HCT116 (cell line): ENCODE measurements at regions not wholly inside any gene's neighbourhood (a gene's known extent, or its start where the extent isn't known, plus 50 kb on each side); places are given as distances from the start of the nearest gene placed in this dataset.

Experiments
- ATAC-seq: fragments of 200-7000 bp; cut with Tn5 transposase; 2 replicates; pipeline ENCODE4 v1.9.1; 2020; ENCODE audit warnings: mild to moderate bottlenecking, moderate library complexity
- BruUV-seq: library from RNA; stranded (reverse); fragments of 400-500 nt; replicated peaks from 2 replicates; lab custom pipeline; 2021; lab: Mats Ljungman, UMichigan
- CTCF ChIA-PET: fragments of 300-600 bp; sonication (Branson Sonifier 250); formaldehyde crosslinking; loops from one replicate; lab custom pipeline; 2021; ENCODE audit warnings: antibody characterized with exemption; lab: Charles Lee
- POLR2A ChIA-PET: fragments of 300-600, 350-600 bp; sonication (Branson Sonifier 250); formaldehyde crosslinking; loops from one replicate; lab custom pipeline; 2021; ENCODE audit warnings: antibody characterized with exemption; lab: Charles Lee
- RAD21 ChIA-PET, 2 experiments: fragments of 300-600 bp; sonication (Branson Sonifier 250); formaldehyde crosslinking; loops; one replicate each; lab custom pipeline; 2023; ENCODE audit warnings: low total read pairs in 2 of 2; ENCODE audit not compliant: uncharacterized antibody in 2 of 2, unreplicated experiment in 2 of 2, low non-redundant PET in 1 of 2; lab: Charles Lee
- DNase-seq: peaks from one replicate; pipeline ENCODE4 v3.0.0-alpha.2; 2010; ENCODE audit warnings: low read depth, low spot score
- H2AFZ ChIP-seq: fragments of 200-600 bp; shearing (Covaris generic), sonication (generic); 2 replicates; pipeline ENCODE4 v1.6.1; 2017; ENCODE audit warnings: low read depth, mixed run types, mixed read lengths, antibody characterized with exemption, low read length; ENCODE audit not compliant: poor library complexity, severe bottlenecking
- H3K27ac ChIP-seq: 2 replicates; pipeline ENCODE4 v1.5.1; 2012; ENCODE audit warnings: low read depth, low read length
- H3K27me3 ChIP-seq: fragments of 200-600 bp; sonication (generic); 2 replicates; pipeline ENCODE4 v1.6.1; 2016; ENCODE audit warnings: mixed run types, low read length, mixed read lengths; ENCODE audit not compliant: insufficient read depth
- H3K36me3 ChIP-seq, 2 experiments: fragments of 200-500 bp in 1 of 2; fragments of 200-600 bp in 1 of 2; sonication (Bioruptor generic) in 1 of 2; sonication (generic) in 1 of 2; 2 replicates each; pipeline versions ENCODE4 v1.5.1 to v1.6.1; 2014 to 2016; ENCODE audit warnings: low read length in 2 of 2, inconsistent platforms in 1 of 2, mixed read lengths in 1 of 2, mixed run types in 1 of 2; ENCODE audit not compliant: insufficient read depth in 2 of 2, control insufficient read depth in 1 of 2
- H3K4me1 ChIP-seq, 2 experiments: fragments of 200-600 bp in 1 of 2; sonication (generic) in 1 of 2; 2 replicates each; pipeline versions ENCODE4 v1.5.1 to v1.6.1; 2012 to 2017; ENCODE audit warnings: low read length in 2 of 2, inconsistent platforms in 1 of 2, mild to moderate bottlenecking in 1 of 2, mixed read lengths in 1 of 2, mixed run types in 1 of 2, moderate library complexity in 1 of 2; ENCODE audit not compliant: insufficient read depth in 2 of 2, control insufficient read depth in 1 of 2
- H3K4me2 ChIP-seq: fragments of 200-600 bp; sonication (generic); 2 replicates; pipeline ENCODE4 v1.6.1; 2017; ENCODE audit warnings: mixed run types, low read length, mixed read lengths
- H3K4me3 ChIP-seq, 2 experiments: fragments of 200-600 bp in 1 of 2; sonication (generic) in 1 of 2; replicated peaks in 1 of 2; 2 replicates each; pipeline ENCODE4 v1.5.1; 2011 to 2016; ENCODE audit warnings: low read length in 2 of 2, control low read depth in 1 of 2, low read depth in 1 of 2, mild to moderate bottlenecking in 1 of 2, mixed read lengths in 1 of 2, mixed run types in 1 of 2
- H3K79me2 ChIP-seq: fragments of 200-600 bp; sonication (generic); 2 replicates; pipeline ENCODE4 v1.6.1; 2017; ENCODE audit warnings: mild to moderate bottlenecking, mixed run types, low read length, moderate library complexity, mixed read lengths; ENCODE audit not compliant: insufficient read depth
- H3K9ac ChIP-seq: fragments of 200-600 bp; sonication (generic); 2 replicates; pipeline ENCODE4 v1.6.1; 2016; ENCODE audit warnings: low read length, mixed read lengths
- H3K9me2 ChIP-seq: fragments of 200-600 bp; sonication (generic), shearing (Covaris generic); 2 replicates; pipeline ENCODE4 v1.6.1; 2017; ENCODE audit warnings: mixed run types, mild to moderate bottlenecking, moderate library complexity; ENCODE audit not compliant: insufficient read depth
- H3K9me3 ChIP-seq, 2 experiments: fragments of 200-500 bp in 1 of 2; fragments of 200-600 bp in 1 of 2; sonication (Bioruptor generic) in 1 of 2; sonication (generic) in 1 of 2; 2 replicates each; pipeline ENCODE4 v1.6.1; 2014 to 2017; ENCODE audit warnings: low read length in 2 of 2, mixed read lengths in 2 of 2, inconsistent platforms in 1 of 2, low read depth in 1 of 2, mild to moderate bottlenecking in 1 of 2, mixed run types in 1 of 2, moderate library complexity in 1 of 2; ENCODE audit not compliant: control insufficient read depth in 1 of 2, insufficient read depth in 1 of 2
- H4K20me1 ChIP-seq: fragments of 200-600 bp; sonication (generic), shearing (Covaris generic); 2 replicates; pipeline ENCODE4 v1.6.1; 2017; ENCODE audit warnings: mixed run types, mild to moderate bottlenecking, moderate library complexity; ENCODE audit not compliant: insufficient read depth
- ATF3 ChIP-seq: IDR thresholded peaks from 2 replicates; pipeline ENCODE4 v1.6.1; 2012
- CBX3 ChIP-seq: IDR thresholded peaks from 2 replicates; pipeline ENCODE4 v1.6.1; 2012; ENCODE audit warnings: low read depth
- CEBPB ChIP-seq: IDR thresholded peaks from 2 replicates; pipeline ENCODE4 v1.6.1; 2012; ENCODE audit warnings: low read depth
- CTCF ChIP-seq, 3 experiments: fragments of 200-600 bp in 1 of 3; sonication (generic) in 1 of 3; IDR thresholded peaks in 2 of 3; conservative IDR thresholded peaks in 1 of 3; 2 replicates each; pipeline ENCODE4 v1.5.1; 2012 to 2017; ENCODE audit warnings: low read depth in 2 of 3, low read length in 2 of 3, antibody characterized with exemption in 1 of 3, borderline replicate concordance in 1 of 3, control low read depth in 1 of 3, mild to moderate bottlenecking in 1 of 3, mixed read lengths in 1 of 3, mixed run types in 1 of 3, moderate library complexity in 1 of 3; ENCODE audit not compliant: insufficient read depth in 1 of 3
- EGR1 ChIP-seq: IDR thresholded peaks from 2 replicates; pipeline ENCODE4 v1.6.1; 2012; ENCODE audit warnings: low read depth
- ELF1 ChIP-seq: IDR thresholded peaks from 2 replicates; pipeline ENCODE4 v1.6.1; 2012; ENCODE audit warnings: low read depth, borderline replicate concordance
- JUND ChIP-seq: IDR thresholded peaks from 2 replicates; pipeline ENCODE4 v1.6.1; 2012
- MAX ChIP-seq: IDR thresholded peaks from 2 replicates; pipeline ENCODE4 v1.6.1; 2012
- POLR2A ChIP-seq: IDR thresholded peaks from 2 replicates; pipeline ENCODE4 v1.7.0; 2011; ENCODE audit warnings: borderline replicate concordance; ENCODE audit not compliant: insufficient read depth, insufficient read length; ENCODE audit errors: extremely low read depth
- REST ChIP-seq: IDR thresholded peaks from 2 replicates; pipeline ENCODE4 v1.6.1; 2012; ENCODE audit warnings: low read depth
- SIN3A ChIP-seq: IDR thresholded peaks from 2 replicates; pipeline ENCODE4 v1.6.1; 2012; ENCODE audit warnings: low read depth
- SP1 ChIP-seq: IDR thresholded peaks from 2 replicates; pipeline ENCODE4 v1.6.1; 2012; ENCODE audit warnings: low read depth
- TCF7L2 ChIP-seq: IDR thresholded peaks from 2 replicates; pipeline ENCODE4 v1.7.0; 2011; ENCODE audit warnings: borderline replicate concordance, inconsistent platforms; ENCODE audit not compliant: insufficient read depth, insufficient read length; ENCODE audit errors: extremely low read depth
- ZBTB33 ChIP-seq: IDR thresholded peaks from 2 replicates; pipeline ENCODE4 v1.6.1; 2011; ENCODE audit warnings: mild to moderate bottlenecking, low read length, moderate library complexity; ENCODE audit not compliant: insufficient replicate concordance; ENCODE audit errors: extremely low read depth
- ZFX ChIP-seq: fragments of 450-650 bp; IDR thresholded peaks from 2 replicates; pipeline ENCODE4 v1.6.1; 2017
- intact Hi-C: fragments of 100-400 bp; cut with micrococcal nuclease; formaldehyde crosslinking; loops from 2 replicates; pipeline ENCODE4 v1.10.0; 2022

- ChIA-PET POLR2A (no interaction called here), RAD21 (no interaction called here), CTCF (no interaction called here)
- TF ChIP-seq SP1 (no peak), EGR1 (no peak), ELF1 (no peak), POLR2A (no peak), ZFX (no peak), SIN3A (no peak), CEBPB (no peak), ATF3 (no peak), JUND (no peak)
- ATAC-seq: no peak
- DNase-seq: no peak
- no peaks in the 10 kb centered on the region for H3K79me2 ChIP-seq
- H3K27ac ChIP-seq: no peak overlapping the region
- no TSS peak for BruUV-seq
- H3K9me2 ChIP-seq: no peaks in the 10 kb centered on the region
- H3K36me3 ChIP-seq: no peaks in the 10 kb centered on the region
- no peak overlapping the region for H3K4me3 ChIP-seq
- H3K27me3 ChIP-seq: no peaks in the 10 kb centered on the region
- no peak overlapping the region for H3K4me2 ChIP-seq
- H4K20me1 ChIP-seq: no peaks in the 10 kb centered on the region
- H3K9ac ChIP-seq: no peak overlapping the region
- no peak overlapping the region for H2AFZ ChIP-seq
- H3K4me1 ChIP-seq: no peaks in the 10 kb centered on the region
- intact Hi-C loops: no loop called here
- no peaks in the 10 kb centered on the region for H3K9me3 ChIP-seq
Measured at GRCh38 chr10:131703941-131704340, 196.9 kb upstream of the PPP2R2D start.

GRCh38 chr10:131706476-131706875, 194.3 kb upstream of the PPP2R2D start:
- no peaks in the 10 kb centered on the region for H3K79me2 ChIP-seq
- ATAC-seq (no peak), DNase-seq (no peak)
- H3K27ac ChIP-seq: no peak overlapping the region
- H3K9me3 ChIP-seq: no peaks in the 10 kb centered on the region
- H3K27me3 ChIP-seq: no peaks in the 10 kb centered on the region
- no TSS peak for BruUV-seq
- H2AFZ ChIP-seq: no peak overlapping the region
- H3K36me3 ChIP-seq: no peaks in the 10 kb centered on the region
- H3K4me3 ChIP-seq: no peak overlapping the region
- H3K4me2 ChIP-seq: no peak overlapping the region
- H3K9ac ChIP-seq: no peak overlapping the region
- ChIA-PET POLR2A (no interaction called here), RAD21 (no interaction called here), CTCF (no interaction called here)
- H3K9me2 ChIP-seq: no peaks in the 10 kb centered on the region
- no peaks in the 10 kb centered on the region for H3K4me1 ChIP-seq
- H4K20me1 ChIP-seq: no peaks in the 10 kb centered on the region
- intact Hi-C loops: no loop called here
- no peak for TF ChIP-seq CEBPB
- TF ChIP-seq CBX3: no peak
- no peak for TF ChIP-seq MAX
- no peak for TF ChIP-seq CTCF (IDR thresholded peaks at IDR 0.05 in 2 of 3, conservative IDR thresholded peaks at IDR 0.05 in 1 of 3; ENCODE audit: borderline replicate concordance in 1 of 3, insufficient read depth in 1 of 3, low read depth in 2 of 3, low read length in 2 of 3)
- TF ChIP-seq ZBTB33: no peak
- TF ChIP-seq REST: no peak
- TF ChIP-seq TCF7L2: no peak
- TF ChIP-seq EGR1: no peak
